COLO668 (cell line): ENCODE measurements at regions not wholly inside any gene's neighbourhood (a gene's known extent, or its start where the extent isn't known, plus 50 kb on each side); places are given as distances from the start of the nearest gene placed in this dataset.

ENCODE experiments used
- DNase-seq: peaks from one replicate; lab custom pipeline; 2025; ENCODE audit not compliant: unreplicated experiment; lab: John Stamatoyannopoulos, UW

DNA sequence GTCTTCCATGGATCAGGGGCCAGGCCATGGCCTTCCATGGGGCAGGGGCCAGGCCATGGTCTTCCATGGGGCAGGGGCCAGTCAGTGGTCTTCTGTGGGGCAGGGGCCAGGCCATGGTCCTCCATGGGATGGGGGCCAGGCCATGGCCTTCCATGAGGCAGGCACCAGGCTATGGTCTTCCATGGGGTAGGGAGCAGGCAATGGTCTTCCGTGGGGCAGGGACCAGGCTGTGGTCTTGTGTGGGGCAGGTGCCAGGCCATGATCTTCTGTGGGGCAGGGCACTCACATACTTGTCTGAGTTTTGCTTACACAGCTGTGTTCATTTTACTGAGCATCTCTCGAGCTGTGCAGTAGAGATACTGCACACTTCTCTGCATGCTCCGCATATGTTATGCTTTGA lies 57.3 kb upstream of the THBS2 start:
- DNase-seq = no peak
